ENCODE measurements at regions not wholly inside any gene's neighbourhood (a gene's known extent, or its start where the extent isn't known, plus 50 kb on each side); places are given as distances from the start of the nearest gene placed in this dataset.
"Not testable (repeated sequence)": the region's sequence is repeated elsewhere in the genome, so short reads cannot be mapped to it uniquely, and the experiment has no call there.

- no peak for DNase-seq
Observed at GRCh38 chr1:229017091-229017490, 253.8 kb upstream of the RAB4A start.

DNA sequence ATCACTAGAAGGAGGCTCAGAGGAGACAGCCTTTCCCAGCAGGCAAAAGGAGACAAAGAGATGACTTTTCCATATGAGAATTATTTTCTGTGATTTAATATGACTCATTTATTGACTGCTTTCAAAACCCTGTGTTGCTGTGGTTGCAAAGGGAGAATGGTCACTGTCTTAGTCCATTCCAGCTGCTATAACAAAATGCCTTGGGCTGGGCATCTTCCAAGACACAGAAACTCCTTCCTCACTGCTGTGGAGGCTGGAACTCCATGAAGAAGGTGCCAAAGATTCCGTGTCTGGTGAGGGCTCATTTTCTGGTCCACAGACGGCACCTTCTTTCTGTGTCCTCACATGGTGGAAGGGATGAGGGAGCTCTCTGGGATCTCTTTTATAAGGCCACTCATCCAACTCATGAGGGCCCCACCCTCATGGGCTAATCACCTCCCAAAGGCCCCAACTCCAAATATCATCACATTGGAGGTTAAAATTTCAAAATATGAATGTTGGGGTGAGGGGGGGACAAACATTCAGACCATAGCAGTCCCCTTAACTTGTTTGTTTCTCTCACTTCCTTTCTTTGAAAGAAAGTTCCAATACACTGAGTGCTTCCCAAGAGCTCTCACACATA lies 252.1 kb upstream of the RAB4A start:
- no peak for DNase-seq

- DNase-seq: no peak
Observed at GRCh38 chr1:229019663-229020271, 251.1 kb upstream of the RAB4A start.

DNA sequence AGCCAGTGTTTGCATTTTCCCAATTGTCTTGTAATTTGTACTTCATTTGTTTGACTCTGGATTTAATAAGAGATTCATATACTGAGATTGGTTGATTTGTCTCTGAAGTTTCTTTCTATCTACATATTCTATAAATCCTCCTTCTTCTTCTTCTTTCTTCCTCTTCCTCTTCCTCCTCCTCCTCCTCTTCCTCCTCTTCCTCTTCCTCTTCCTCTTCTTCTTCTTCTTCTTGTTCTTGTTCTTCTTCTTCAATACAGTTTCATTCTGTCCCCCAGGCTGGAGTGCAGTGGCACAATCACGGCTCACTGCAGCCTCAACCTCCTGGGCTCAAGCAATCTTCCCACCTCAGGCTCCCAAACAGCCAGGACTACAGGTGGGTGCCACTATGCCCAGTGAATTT lies 249.9 kb upstream of the RAB4A start:
- not testable (repeated sequence) for DNase-seq

DNA sequence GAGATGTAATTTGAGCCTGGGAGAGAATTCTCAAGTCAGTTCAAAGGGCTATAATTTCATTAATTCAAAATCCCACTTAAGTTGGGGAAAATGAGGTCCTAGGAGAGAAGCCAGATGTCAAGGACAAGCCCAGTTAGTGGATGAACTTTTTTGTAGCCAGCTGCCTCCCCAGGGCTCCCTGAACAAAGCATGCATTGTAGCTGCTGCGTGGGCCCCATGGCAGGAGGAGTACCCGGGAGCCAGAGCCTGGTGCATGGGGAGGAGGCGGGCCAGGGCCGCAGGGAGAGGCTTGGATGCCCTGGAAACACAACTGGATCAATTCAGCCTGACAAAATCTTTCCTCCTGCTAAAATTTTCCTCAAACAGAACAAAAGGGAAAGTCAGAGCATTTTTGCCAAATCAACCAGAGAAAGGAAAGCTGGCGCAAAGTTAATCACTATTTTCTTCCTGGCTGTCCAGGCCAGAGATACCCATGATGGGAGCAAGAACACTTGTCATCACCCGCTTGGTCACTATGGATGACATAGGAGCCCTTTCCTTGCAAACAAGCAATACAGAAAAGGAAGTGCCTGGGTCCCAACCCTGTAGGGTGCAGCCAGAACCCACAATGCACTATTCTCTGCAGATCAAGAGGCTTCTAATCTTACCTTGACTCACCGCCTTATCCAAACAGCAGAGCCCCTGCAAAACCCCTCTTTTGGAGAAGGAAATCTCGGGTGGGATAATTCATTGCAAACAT lies 248.1 kb upstream of the RAB4A start:
- no peak for DNase-seq

GRCh38 chr1:229023651-229024300 lies 247.1 kb upstream of the RAB4A start:
- DNase-seq: no peak

GRCh38 chr1:229024528-229025130 lies 246.3 kb upstream of the RAB4A start:
- DNase-seq: no peak

DNA sequence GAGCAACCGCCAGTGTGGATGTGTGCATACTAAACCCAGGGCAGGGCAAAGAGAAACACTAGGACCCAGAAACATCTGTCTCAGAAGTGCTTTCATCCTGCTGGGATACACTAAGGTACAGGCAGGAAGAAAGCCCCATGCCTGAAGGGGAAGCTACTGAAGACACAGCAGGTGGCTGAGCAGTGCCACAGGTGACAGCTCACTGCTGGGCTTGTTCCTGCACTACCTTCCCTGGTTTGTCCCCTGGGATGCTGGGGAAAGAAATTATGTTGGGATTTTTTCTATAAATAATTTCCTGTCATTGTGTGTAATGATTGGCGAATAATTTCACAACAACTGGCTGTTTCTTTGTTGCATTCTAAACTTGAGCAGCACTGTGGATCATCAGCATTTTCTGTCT lies 245.3 kb upstream of the RAB4A start:
- no peak for DNase-seq

DNA sequence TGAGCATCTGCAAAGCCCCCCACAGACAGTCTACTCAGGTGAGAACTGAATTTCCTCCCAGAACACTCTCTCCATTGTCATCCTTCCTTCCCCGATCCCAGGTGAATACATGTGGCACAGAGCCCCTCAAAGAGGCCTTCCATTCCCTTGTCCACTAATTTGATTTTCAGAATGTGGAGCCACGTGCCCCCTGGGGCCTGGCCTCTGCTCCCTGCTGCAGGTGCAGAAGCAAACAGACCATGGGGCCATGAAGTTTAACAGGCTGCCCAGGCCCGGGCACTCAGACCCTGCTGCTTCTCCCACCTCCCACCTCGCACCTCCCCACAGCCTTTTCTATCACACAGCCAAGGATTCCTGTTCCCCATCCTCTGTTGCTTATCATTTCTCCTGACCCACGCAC lies 243.8 kb upstream of the RAB4A start:
- DNase-seq: no peak

GRCh38 chr1:229027622-229028182 lies 243.2 kb upstream of the RAB4A start:
- DNase-seq: no peak

- no peak for DNase-seq
Observed at GRCh38 chr1:229028544-229028943, 242.4 kb upstream of the RAB4A start.

DNA sequence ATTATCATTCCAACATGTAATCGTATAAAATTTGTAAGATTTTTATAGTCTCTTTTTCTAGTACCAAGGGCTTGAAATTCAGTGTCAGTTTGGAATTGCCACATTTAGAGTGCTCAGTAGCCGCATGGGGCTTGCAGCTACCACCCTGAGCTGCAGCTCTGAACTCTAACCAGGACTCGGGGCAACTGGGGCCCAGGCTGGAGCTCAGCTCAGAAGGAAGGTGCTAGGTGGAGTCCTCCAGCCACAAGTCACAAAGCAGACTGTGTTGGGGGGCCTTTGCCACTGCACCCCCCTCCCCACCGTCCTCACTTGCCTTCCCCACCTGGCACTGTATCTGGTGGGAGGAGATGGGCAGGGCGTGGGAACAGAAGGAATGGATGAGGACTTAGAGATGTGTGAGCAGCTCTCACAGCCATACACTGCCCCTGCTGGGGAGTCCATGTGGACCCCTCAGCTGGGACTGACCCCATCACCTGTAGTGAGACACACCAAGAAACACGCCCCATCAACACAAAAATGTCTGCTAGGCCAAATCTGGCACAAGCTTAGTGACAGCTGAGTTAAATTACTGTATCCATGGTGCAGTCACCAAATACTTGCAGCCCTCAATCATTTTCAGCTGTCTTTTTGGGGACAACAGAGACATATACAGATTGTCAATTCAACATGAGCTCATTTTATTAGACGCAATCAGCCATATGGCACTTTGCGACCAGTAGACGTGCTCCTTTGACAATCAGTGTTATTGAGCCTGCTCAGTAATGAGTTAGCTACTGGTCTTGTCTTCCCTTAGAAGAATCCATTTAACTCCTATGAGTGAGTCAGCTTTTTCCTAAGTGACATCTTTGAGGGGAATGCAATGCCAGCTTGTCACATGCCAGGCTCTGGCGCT lies 241.7 kb upstream of the RAB4A start:
- no peak for DNase-seq

GRCh38 chr1:229029879-229030235 lies 241.1 kb upstream of the RAB4A start:
- DNase-seq: no peak

GRCh38 chr1:229030630-229031029 lies 240.3 kb upstream of the RAB4A start:
- no peak for DNase-seq

DNA sequence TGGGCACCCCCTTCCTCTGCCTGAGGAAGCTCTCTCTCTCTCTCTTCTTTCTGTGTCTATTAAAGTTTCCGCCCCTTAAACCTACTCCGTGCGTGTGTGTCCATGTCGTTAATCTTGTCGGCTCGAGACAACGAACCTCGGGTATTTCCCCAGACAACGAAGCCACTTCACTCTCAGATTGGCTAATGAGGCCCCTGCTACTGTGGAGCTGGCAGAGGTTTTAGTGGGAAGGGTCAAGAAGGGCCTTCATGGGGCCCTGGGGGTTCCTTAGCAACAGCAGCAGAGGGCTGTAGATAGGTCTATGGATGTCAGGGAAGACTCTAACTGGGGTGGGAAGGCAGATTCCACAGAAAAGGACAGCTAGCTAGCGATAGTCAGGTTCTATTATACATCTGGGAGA lies 239.8 kb upstream of the RAB4A start:
- no peak for DNase-seq

DNA sequence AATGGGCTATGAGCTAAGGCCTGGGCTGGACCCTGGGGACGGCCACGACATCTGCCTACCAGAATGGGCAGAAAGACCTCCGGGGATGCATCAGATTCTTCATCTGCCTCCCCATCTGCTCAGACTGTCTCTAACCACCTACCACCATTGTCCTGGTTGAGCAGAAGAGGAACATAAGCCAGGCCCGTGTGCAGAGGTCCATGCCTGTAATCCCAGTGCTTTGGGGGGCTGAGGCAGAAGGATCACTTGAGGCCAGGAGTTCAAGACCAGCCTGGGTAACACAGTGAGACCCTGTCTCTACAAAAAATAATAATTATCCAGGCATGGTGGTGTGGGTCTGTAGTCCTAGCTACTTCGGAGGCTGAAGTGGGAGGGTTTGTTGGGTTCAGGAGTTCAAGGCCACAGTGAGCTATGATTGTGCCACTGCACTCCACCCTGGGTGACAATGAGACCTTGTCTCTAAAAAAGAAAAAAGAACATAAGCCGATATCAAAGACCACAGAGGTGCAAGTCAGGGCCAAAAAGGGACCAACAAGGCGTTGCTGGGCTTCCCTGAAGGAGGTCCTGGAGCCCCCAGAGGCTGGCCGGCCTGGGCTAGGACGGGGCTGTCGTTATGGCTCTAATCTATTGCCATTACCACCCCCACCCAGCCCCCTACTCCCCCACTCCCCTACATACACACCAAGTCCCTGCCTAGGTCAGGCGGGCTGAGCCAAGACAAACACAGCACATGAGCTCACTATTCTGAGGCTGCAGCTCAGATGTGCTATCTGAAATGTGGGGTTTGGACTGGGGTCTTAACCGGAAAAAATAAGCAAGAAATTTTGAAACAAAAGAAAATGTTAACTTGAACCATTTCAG lies 239.2 kb upstream of the RAB4A start:
- no peak for DNase-seq

GRCh38 chr1:229032375-229032774 lies 238.5 kb upstream of the RAB4A start:
- DNase-seq: no peak

DNA sequence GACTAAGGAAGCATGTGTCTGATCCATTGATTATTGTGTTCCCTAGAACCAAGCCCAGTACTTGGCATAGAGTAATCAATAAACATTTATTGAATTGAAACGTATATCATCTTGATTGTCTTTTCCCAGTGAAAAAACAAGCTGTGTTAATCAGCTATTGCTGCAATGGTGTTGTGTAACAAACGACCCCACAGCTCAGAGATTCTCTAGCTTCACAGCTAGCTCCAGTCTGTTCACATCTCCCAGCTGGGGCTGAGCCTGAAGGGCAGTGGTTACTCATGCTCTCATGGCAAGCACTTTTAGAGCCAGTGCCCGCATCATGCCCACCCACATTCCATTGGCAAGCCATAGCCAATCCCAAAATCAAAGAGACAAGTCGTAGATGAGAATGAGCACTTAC lies 237.4 kb upstream of the RAB4A start:
- no peak for DNase-seq

GRCh38 chr1:229034342-229034741 lies 236.6 kb upstream of the RAB4A start:
- no peak for DNase-seq

DNA sequence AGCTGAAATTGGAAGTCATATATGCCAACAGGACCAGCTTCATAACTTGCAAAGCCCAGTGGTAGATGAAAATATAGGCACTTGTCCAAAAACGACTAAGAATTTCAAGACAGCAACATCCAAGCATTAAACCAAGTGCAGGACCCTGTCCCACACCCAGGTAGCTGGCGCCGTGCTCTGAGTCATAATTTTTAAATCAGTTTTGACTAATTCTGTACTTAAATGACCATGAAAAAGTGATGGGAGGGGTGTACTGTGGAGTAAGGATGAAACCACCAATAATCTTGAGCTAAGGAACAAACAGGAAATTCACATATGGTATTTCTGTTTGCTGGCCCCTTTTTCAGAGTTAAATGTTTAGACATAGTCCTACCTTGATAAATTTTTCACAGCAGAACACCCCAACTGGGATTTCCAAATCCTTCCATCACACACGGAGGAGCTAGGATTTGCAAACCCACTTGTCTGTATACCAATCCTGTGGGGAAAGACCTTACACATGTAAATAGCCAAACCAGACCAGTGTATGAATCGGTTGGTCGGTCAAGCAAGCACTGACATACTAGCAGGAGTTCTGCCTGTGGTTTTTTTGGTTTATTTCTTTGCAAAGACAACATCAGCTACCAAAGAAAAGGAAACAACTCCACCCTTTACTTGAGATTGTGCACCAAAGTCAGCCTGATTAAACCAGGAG lies 235.7 kb upstream of the RAB4A start:
- DNase-seq: no peak

GRCh38 chr1:229035748-229036082 lies 235.2 kb upstream of the RAB4A start:
- DNase-seq: no peak
